ENCODE measurements at regions not wholly inside any gene's neighbourhood (a gene's known extent, or its start where the extent isn't known, plus 50 kb on each side); places are given as distances from the start of the nearest gene placed in this dataset.

DNA sequence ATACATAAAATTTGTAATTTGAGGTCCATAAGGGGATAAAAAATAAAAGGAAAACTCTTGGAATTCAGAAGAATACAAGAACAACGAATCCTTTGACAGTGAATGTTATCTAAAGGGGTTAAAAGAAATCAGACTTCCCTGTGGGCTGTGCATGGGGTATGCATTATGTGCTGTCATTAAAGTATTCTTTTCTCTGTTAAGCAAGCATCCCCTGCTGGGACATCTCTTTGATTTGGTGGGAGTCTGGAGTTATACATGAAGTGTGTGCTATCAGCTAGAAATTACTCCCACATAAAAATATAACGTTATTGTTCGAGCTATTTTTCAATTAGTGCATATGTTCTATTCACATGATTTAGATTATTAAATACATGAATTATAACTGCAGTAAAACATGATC lies 195.2 kb downstream of the CENPW start:
- TF ChIP-seq EZH2 (IDR thresholded peaks at IDR 0.05) (no peak), CTCF (IDR thresholded peaks at IDR 0.05) (no peak)

Measured in neural progenitor cell (in vitro differentiated cells).